Hematopoietic multipotent progenitor cell (in vitro differentiated cells): ENCODE measurements at regions not wholly inside any gene's neighbourhood (a gene's known extent, or its start where the extent isn't known, plus 50 kb on each side); places are given as distances from the start of the nearest gene placed in this dataset.

Experiments
- DNase-seq, 3 donors: peaks; one replicate each; pipeline ENCODE4 v3.0.0-alpha.2; 2011 to 2015; ENCODE audit warnings: low read depth in 2 of 3, low spot score in 2 of 3

DNA sequence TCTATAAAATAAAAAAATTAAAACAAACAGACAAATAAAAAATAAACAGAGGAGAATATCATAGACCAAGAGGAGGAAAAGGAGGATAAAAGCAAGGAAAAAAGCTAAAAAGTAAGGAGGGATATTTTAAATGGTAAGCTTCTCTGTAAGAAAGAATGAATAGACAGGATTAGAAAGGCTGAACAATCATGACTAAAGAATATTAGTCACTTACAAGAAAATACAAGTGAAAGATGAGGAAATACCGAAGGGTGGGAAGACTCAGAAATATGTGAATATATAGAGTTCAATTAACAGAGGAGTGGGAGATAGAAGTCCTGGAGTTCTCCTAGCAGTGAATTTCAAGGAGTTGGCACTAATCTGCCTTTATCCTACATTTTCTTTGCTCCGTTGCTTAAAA is 162.6 kb downstream of the RTL3 start:
- no peak for DNase-seq

DNA sequence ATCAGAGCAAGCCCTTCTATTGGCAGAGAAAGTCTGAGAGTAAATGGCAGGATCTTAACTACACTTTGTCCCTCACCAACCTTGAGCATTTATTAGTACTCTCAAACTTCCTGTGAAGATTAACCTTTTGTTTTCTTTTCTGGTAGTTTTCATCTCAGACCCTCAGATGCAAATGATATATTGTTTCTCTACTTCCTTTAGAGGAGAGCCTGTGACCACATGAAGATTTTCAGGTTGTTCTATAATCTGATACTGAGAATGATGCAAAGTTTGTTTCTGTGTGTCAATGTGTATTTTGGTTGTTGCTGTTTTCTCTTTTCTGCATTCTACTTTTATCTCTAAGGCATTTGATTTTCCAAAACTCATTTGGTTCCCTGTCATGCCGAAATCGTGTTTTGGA is 165.8 kb upstream of the CYSLTR1 start:
- no peak for DNase-seq

DNA sequence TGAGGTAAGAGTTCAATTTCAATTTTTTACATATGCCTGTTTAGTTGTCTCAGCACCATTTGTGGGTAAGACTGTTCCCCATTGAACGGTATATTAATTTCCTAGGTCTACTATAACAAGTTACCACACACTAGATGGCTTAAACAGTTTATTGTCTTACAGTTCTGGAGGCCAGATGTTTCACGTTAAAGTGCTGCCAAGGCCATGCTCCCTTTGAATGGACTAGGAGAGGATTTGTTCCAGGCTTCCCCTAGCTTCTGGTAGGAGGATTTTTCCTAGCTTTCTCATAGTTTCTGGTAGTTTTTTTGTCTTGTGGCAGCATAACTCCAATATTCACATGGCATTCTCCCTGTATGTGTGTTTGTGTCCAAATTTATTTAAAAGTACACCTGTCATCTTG is 149.3 kb upstream of the CYSLTR1 start:
- no peak for DNase-seq

- no peak for DNase-seq
Observed at GRCh38 chrX:78456909-78457308, 129.5 kb upstream of the CYSLTR1 start.

DNA sequence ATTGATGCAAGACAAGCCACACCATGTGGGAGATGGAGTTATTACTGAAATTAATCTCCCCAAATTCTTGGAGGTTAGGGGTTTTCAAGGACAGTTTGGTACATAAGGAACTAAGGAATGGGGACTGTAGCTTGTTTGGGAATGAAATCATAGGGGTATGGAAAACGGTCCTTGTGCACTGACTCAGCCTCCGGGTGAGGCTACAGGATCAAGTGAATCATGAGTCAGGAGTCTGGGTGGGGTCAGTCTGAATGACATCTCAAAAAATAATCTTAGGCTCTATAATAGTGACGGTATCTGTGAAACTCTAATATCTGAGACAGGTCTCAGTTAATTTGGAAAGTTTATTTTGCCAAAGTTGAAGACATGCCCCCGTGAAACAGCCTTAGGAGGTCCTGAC is 128.5 kb upstream of the CYSLTR1 start:
- DNase-seq = no peak

GRCh38 chrX:78452356-78452755 is 124.9 kb upstream of the CYSLTR1 start:
- no peak for DNase-seq

- DNase-seq = no peak
Observed at GRCh38 chrX:78437621-78438020, 110.2 kb upstream of the CYSLTR1 start.

- no peak for DNase-seq
Observed at GRCh38 chrX:78429172-78429571, 101.8 kb upstream of the CYSLTR1 start.

GRCh38 chrX:78388663-78389062 is 61.3 kb upstream of the CYSLTR1 start:
- DNase-seq = no peak

GRCh38 chrX:78387364-78387763 is 60.0 kb upstream of the CYSLTR1 start:
- DNase-seq = no peak

DNA sequence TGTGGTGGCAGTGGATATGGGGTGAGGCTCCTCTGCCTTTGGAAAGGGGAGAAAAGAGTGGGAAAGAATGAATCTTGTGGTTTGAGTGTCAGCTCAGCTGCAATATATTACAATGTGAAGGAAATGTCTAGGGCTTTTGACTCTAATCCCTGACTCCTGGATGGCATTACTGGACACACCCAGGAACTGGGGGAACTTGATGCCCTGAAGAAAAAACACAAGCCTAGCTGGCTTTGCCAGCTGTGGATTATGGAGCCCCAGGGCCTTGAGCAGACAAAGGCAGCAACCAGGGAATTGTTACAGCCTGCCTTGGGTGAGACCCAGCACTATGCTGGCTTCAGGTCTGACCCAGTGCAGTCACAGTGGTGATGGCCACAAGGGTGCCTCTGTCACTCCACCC is 57.1 kb upstream of the CYSLTR1 start:
- DNase-seq = no peak

DNA sequence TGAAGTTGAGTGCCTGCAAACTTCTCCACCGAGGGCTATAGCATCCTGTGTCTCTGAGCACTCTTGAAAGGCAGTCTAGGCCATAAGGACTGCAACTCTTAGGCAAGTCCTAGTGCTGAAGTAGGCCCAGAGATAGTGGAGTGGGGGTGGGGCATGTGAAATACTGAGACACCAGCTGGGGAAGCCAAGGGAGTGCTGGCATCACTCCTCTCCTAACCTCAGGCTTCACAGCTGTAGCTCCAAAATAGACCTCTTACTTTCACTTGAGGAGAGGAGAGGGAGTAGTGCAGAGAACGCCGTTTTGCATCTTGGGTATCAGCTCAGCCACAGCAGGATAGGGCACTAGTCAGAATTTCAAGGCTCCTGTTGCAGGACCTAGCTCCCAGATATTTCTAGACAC is 56.2 kb upstream of the CYSLTR1 start:
- DNase-seq = no peak

GRCh38 chrX:78378476-78379115 is 51.2 kb upstream of the CYSLTR1 start:
- no peak for DNase-seq
